Coronary artery (tissue), 2 donors: ENCODE measurements at regions not wholly inside any gene's neighbourhood (a gene's known extent, or its start where the extent isn't known, plus 50 kb on each side); places are given as distances from the start of the nearest gene placed in this dataset.

Source experiments
- DNase-seq: peaks from one replicate; pipeline ENCODE4 v3.0.0-alpha.2; 2017; ENCODE audit warnings: low spot score
- H3K27ac ChIP-seq, 2 donors: fragments of 200-600 bp; sonication (generic); one replicate each; pipeline ENCODE4 v1.5.1; 2016 to 2019
- H3K4me3 ChIP-seq: fragments of 200-600 bp; sonication (generic); 2 replicates; pipeline ENCODE4 v1.5.1; 2016; ENCODE audit warnings: mild to moderate bottlenecking, moderate library complexity
- CTCF ChIP-seq: fragments of 200-600 bp; sonication (generic); IDR thresholded peaks from one replicate; pipeline ENCODE4 v1.5.1; 2019; ENCODE audit warnings: antibody characterized with exemption

GRCh38 chr5:161030229-161030628 is 178.2 kb upstream of the ATP10B start:
- no peak for DNase-seq
- TF ChIP-seq CTCF = no peak

GRCh38 chr5:161027763-161028162 is 175.8 kb upstream of the ATP10B start:
- Histone ChIP-seq H3K4me3 (no peak overlapping the region), H3K27ac (no peak overlapping the region)
- no peak for TF ChIP-seq CTCF
- no peak for DNase-seq

More at GRCh38 chr5:161030229-161030628, 178.2 kb upstream of the ATP10B start:
- Histone ChIP-seq H3K27ac (no peak overlapping the region), H3K4me3 (no peak overlapping the region)

- Histone ChIP-seq H3K4me3 (no peak overlapping the region), H3K27ac (no peak overlapping the region)
- TF ChIP-seq CTCF = no peak
- DNase-seq = no peak
Observed at GRCh38 chr5:161023551-161023950, 171.5 kb upstream of the ATP10B start.

- H3K27ac ChIP-seq = no peak overlapping the region
- TF ChIP-seq CTCF = no peak
- no peak overlapping the region for H3K4me3 ChIP-seq
- no peak for DNase-seq
Observed at GRCh38 chr5:161022151-161022550, 170.1 kb upstream of the ATP10B start.

- no peak for TF ChIP-seq CTCF
- Histone ChIP-seq H3K27ac (no peak overlapping the region), H3K4me3 (no peak overlapping the region)
- no peak for DNase-seq
Observed at GRCh38 chr5:161009817-161010216, 157.8 kb upstream of the ATP10B start.

- H3K4me3 ChIP-seq = no peak overlapping the region
- no peak for TF ChIP-seq CTCF
Observed at GRCh38 chr5:161009194-161009593, 157.2 kb upstream of the ATP10B start.

GRCh38 chr5:161007879-161008278 is 155.9 kb upstream of the ATP10B start:
- DNase-seq = no peak

More at GRCh38 chr5:161009194-161009593, 157.2 kb upstream of the ATP10B start:
- DNase-seq = no peak
- H3K27ac ChIP-seq = no peak overlapping the region

More at GRCh38 chr5:161007879-161008278, 155.9 kb upstream of the ATP10B start:
- no peak for TF ChIP-seq CTCF
- Histone ChIP-seq H3K4me3 (no peak overlapping the region), H3K27ac (no peak overlapping the region)
